HG02798 (cell line): ENCODE measurements at regions not wholly inside any gene's neighbourhood (a gene's known extent, or its start where the extent isn't known, plus 50 kb on each side); places are given as distances from the start of the nearest gene placed in this dataset.
"Not testable (repeated sequence)": the region's sequence is repeated elsewhere in the genome, so short reads cannot be mapped to it uniquely, and the experiment has no call there.

ENCODE experiments used
- ATAC-seq: cut with Tn5 transposase; IDR thresholded peaks from one replicate; pipeline ENCODE4 v1.9.1; 2021; ENCODE audit warnings: mild to moderate bottlenecking; ENCODE audit not compliant: unreplicated experiment, poor library complexity

- ATAC-seq: no peak
Measured at GRCh38 chrY:7433817-7434809, 522.6 kb upstream of the AMELY start.

DNA sequence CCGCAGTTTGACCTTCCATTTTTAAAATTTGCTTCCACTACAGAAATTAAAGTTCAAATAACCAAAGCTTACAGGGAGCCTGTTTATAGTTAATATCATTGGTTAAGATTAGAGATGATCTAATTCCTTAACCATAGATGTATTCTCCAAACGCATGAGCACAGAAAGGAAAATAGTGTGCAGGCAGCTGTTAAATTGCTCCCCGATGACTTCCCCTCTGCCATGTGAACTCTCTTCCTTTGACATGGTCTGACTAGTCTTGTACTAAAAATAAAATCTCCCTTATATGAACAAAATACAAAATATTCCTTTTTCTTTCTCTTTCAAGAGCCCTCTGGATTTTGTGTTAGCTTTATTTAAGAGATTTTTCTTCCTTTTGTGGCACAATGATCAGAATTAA, 507.6 kb upstream of the AMELY start:
- no peak for ATAC-seq

DNA sequence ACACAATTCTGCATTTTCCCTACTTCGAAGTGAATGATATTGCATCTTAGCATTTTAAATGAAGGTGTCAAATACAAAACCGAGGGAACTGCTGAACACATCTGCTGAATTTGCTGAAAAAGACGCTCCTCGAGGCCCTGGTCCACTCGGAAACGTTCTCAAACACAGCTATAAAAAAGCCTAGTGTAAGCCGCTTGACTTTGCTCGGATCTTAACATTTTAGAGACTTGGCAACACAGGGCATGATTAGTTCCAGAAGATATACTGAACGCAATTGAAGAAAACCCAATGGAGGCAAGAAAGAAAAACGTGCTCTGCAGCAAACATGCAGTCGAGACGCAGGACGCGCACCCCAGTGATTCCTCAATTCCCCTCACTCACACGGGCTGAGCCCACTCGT, 506.4 kb upstream of the AMELY start:
- no peak for ATAC-seq

DNA sequence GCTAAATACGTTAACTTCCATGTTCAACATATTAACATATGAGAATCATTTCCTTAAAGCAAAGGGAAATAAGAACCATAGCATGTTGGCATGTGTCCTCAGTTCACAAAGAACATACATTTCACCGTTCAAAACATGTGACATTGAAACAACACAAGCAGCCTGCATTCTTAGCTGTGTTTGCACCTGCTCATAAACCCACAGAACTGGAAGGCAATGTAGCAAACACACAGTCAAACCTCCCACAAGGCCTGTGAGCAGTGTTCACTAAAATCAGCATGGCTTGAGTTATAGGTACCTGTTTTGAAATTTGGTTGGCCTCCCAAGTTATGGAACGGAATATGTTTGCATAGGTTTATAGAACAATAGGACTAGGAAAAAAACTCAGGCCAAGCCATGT, 504.9 kb upstream of the AMELY start:
- ATAC-seq: no peak

DNA sequence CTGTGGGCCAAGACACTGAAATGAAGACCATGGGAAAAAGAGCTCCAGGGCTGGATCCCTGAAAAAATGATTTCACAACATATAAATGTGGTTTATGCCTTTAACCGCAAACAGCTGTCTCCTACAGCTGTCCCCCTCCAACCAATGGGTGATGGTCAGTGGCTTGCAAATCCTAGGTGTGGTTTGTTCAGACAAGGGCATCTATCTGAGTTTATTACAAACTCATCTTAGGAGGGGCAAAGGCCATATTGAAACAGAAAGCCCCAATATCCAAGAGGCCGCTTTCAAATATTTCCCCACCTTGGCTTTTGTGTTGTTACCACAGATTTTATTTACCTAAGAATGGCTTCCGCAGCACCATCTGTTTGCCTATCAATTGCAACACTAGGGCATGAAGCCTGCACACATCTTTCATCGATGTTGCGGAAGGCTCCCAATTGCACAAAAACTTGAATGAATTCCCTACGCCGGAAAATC, 503.6 kb upstream of the AMELY start:
- no peak for ATAC-seq

DNA sequence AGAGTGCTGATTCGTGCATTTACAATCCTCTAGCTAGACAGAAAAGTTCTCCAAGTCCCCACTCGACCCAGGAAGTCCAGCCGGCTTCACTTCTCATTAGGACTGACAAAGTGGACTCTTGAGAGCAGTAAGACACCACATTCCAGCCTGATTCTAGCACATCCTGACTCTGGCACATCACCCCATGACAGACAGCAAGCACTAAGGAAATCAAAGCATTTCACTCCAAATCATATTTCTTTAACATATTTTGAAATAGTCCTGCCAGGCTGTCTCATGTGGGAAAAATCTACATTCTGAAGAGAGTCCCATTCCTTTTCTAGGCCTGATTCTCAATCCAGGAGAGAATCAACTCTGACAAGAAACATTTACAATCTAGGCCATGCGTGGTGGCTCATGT, 478.5 kb upstream of the AMELY start:
- ATAC-seq: no peak

DNA sequence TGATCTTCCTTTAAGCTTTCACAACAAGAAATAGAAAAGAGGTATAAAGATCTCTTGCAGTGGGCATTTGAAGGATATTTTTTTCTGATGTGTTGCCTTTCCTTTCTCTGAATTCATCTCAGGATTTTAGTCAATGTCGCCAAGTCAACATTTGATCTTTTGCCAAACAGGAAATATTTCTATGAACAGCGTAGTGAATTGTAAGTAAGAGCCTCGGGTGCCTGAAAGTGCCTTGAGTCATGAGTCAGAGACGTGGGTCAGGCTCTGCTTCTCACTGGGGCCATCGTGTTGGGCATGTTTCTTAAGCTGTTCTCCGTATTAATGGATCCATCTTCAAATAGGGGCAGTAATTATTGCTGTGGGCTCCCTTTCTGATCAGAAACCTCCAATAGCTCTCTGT, 471.4 kb upstream of the AMELY start:
- no peak for ATAC-seq

DNA sequence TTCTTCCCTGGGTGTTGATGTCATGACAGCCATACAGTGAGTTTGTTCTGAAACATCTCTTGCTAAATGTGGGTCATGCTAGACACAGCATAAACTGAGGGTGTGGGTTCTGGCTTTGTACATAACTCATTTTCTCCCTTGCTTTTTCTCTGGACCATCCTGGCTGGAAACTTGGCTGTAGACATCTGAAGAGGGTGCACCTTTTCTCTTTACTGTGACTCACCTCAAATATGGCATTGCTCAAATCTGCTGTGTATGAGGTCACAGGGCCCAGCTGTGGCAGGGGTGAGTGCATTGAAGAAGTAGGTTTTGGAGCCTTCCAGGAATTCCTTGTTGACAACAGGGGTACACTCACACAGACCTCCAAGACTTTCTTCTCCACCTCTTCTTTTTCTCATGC, 465.5 kb upstream of the AMELY start:
- no peak for ATAC-seq

DNA sequence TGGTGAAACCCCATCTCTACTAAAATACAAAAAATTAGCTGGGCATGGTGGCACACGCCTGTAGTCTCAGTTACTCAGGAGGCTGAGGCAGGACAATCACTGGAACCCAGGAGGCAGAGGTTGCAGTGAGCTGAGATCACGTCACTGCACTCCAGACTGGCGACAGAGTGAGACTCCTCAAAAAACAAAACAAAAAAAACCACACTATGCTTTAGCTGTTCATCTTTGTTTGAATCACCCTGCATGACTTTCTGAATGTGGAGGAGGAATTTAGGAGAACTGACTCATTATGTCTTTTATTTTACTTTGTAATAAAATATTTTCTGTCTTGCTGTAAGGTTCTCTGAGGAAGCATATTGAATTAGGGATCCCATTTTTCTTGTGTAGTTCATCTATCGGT, 462.9 kb upstream of the AMELY start:
- ATAC-seq: not testable (repeated sequence)

- not testable (repeated sequence) for ATAC-seq
Measured at GRCh38 chrY:7371953-7372352, 460.4 kb upstream of the AMELY start.

DNA sequence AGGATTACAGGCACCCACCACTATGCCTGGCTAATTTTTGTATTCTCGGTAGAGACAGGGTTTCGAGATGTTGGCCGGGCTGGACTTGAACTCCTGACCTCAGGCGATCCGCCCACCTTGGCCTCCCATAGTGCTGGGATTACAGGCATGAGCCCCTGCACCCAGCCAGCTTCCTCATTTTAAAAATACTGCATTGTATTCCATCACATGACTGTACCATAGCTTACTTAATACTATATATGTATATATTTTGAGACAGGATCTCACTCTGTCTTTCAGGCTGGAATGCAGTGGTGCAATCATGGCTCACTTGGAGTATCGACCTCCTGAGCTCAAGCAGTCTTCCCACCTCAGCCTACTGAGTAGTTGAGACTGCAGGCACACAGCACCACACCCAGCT, 459.5 kb upstream of the AMELY start:
- ATAC-seq: not testable (repeated sequence)

GRCh38 chrY:7359520-7359919, 448.0 kb upstream of the AMELY start:
- no peak for ATAC-seq

- no peak for ATAC-seq
Measured at GRCh38 chrY:7358103-7358752, 446.7 kb upstream of the AMELY start.

GRCh38 chrY:7355891-7356290, 444.3 kb upstream of the AMELY start:
- not testable (repeated sequence) for ATAC-seq

- peak; percentile 57 for ATAC-seq
Measured at GRCh38 chrY:7344661-7345060, 433.1 kb upstream of the AMELY start.

- no peak for ATAC-seq
Measured at GRCh38 chrY:7343261-7343660, 431.7 kb upstream of the AMELY start.

- ATAC-seq: not testable (repeated sequence)
Measured at GRCh38 chrY:7342732-7343131, 431.2 kb upstream of the AMELY start.

DNA sequence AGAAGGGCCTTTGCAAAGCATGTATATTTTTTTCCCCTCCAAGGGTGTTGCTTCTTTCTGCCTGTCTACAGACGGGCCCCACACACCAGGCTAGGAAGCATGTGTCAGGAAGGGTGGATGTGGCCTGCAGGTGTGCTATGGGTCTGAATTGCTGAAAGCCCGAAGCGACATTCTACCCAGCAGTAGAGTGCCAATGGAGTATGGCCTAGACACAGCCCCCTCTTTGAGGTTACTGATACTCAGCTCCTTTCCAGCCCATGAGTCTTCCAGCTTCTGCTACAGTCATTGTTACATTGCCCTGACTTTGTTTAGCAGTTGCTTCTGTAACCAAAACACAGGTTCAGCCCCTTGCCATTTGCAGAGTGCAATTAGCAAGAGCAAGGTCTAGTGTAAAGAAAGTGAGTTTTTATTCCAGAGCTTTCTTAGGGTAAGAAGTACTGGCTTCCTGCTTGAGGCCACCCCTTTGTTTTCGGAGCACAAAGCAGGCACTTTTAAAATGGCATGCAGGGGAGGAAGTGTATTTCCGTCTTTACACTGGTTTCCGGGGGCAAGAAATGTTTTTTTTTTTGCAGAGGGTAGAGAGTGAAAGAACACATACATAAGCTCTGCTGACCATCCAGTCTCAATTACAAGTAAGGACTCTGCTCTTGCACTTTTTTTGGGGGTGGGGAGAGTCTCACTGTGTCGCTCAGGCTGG, 428.0 kb upstream of the AMELY start:
- ATAC-seq: no peak

DNA sequence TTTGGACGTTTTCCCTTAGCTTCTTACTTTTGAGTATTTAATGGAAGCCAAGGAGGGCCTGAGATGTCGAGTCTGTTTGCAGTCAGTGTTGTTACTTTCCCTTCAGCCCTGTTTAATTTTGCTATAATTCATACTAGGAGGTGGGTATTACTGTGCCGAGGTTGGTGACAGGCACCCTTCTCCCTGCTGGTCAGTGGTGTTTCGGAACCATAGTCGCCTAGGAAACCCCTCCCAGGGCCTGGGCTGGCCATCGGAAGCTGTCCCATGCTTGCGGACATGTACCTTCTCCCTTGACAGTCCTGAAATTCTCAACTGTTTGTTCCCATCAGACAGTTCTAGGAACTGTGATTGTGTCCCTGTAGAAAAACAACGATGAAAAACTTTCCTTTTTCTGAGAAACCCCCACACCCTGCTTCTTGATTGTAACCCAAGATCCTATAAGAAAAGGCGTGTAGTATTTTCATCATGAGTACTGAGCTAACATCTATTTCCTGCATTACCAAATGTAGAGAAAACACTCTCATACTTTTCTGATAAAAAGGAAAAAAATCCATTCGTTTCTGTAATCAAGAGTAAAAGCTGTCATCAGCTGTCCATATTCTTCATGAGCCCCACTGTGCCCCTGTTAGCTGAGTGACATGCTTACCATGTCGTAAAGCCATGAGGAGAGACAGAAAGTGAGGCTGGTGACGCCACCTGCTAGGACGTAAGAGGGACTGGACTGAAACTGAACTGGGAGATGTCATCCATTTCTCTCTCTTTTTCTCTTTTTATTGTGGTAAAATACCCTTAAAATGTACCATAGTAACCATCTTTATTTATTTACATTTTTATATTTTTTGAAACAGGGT, 424.7 kb upstream of the AMELY start:
- no peak for ATAC-seq

GRCh38 chrY:7334449-7334848, 422.9 kb upstream of the AMELY start:
- ATAC-seq: no peak
